ENCODE measurements at regions not wholly inside any gene's neighbourhood (a gene's known extent, or its start where the extent isn't known, plus 50 kb on each side); places are given as distances from the start of the nearest gene placed in this dataset.
"Not testable (repeated sequence)": the region's sequence is repeated elsewhere in the genome, so short reads cannot be mapped to it uniquely, and the experiment has no call there.

- DNase-seq (ENCODE audit: low spot score), result no peak
Observed at GRCh38 chr7:50856231-50856630, 73.5 kb upstream of the GRB10 start.

- no peak for DNase-seq (ENCODE audit: low spot score)
Observed at GRCh38 chr7:50855526-50855925, 72.8 kb upstream of the GRB10 start.

GRCh38 chr7:50854831-50855230 is 72.1 kb upstream of the GRB10 start:
- no peak for DNase-seq (ENCODE audit: low spot score)

- DNase-seq (ENCODE audit: low spot score), result no peak
Observed at GRCh38 chr7:50854247-50854646, 71.6 kb upstream of the GRB10 start.

GRCh38 chr7:50853311-50853710 is 70.6 kb upstream of the GRB10 start:
- no peak for DNase-seq (ENCODE audit: low spot score)

- no peak for DNase-seq (ENCODE audit: low spot score)
Observed at GRCh38 chr7:50852901-50853300, 70.2 kb upstream of the GRB10 start.

- DNase-seq (ENCODE audit: low spot score), result no peak
Observed at GRCh38 chr7:50851891-50852290, 69.2 kb upstream of the GRB10 start.

GRCh38 chr7:50851451-50851850 is 68.8 kb upstream of the GRB10 start:
- DNase-seq (ENCODE audit: low spot score), result no peak

- no peak for DNase-seq (ENCODE audit: low spot score)
Observed at GRCh38 chr7:50849991-50850390, 67.3 kb upstream of the GRB10 start.

GRCh38 chr7:50848203-50848602 is 65.5 kb upstream of the GRB10 start:
- DNase-seq (ENCODE audit: low spot score), result no peak

- not testable (repeated sequence) for DNase-seq (ENCODE audit: low spot score)
Observed at GRCh38 chr7:50844861-50845260, 62.2 kb upstream of the GRB10 start.

GRCh38 chr7:50842041-50842440 is 59.3 kb upstream of the GRB10 start:
- DNase-seq (ENCODE audit: low spot score), result no peak

GRCh38 chr7:50838675-50839377 is 56.1 kb upstream of the GRB10 start:
- peak; percentile 75 for DNase-seq (ENCODE audit: low spot score)

GRCh38 chr7:50837965-50838364 is 55.3 kb upstream of the GRB10 start:
- DNase-seq (ENCODE audit: low spot score), result peak; percentile 56

GRCh38 chr7:50836646-50837045 is 54.0 kb upstream of the GRB10 start:
- DNase-seq (ENCODE audit: low spot score), result no peak

- DNase-seq (ENCODE audit: low spot score), result no peak
Observed at GRCh38 chr7:50835156-50835555, 52.5 kb upstream of the GRB10 start.

- no peak for DNase-seq (ENCODE audit: low spot score)
Observed at GRCh38 chr7:50834679-50835078, 52.0 kb upstream of the GRB10 start.

- DNase-seq (ENCODE audit: low spot score), result no peak
Observed at GRCh38 chr7:50834031-50834535, 51.4 kb upstream of the GRB10 start.

GRCh38 chr7:50832744-50833143 is 50.0 kb upstream of the GRB10 start:
- DNase-seq (ENCODE audit: low spot score), result peak; percentile 98
